SK-N-SH (cell line): ENCODE measurements at regions not wholly inside any gene's neighbourhood (a gene's known extent, or its start where the extent isn't known, plus 50 kb on each side); places are given as distances from the start of the nearest gene placed in this dataset.

ENCODE experiments used
- CTCF ChIA-PET: fragments of 300-600, 350-600 bp; formaldehyde crosslinking; extraction: SDS; loops from one replicate; lab custom pipeline; 2021; lab: Yijun Ruan, JAX
- POLR2A ChIA-PET: fragments of 350-600 bp; sonication (Branson Sonifier 250); formaldehyde crosslinking; extraction: SDS; loops from one replicate; lab custom pipeline; 2020; ENCODE audit warnings: antibody characterized with exemption, inconsistent platforms; lab: Yijun Ruan, JAX
- DNase-seq: peaks from one replicate; pipeline ENCODE4 v3.0.0; 2012
- H2AFZ ChIP-seq: fragments of 200-600 bp; sonication (generic); 2 replicates; pipeline ENCODE4 v1.8.1; 2016; ENCODE audit warnings: antibody characterized with exemption, mild to moderate bottlenecking, low read depth
- H3F3A ChIP-seq: fragments of 200-600 bp; sonication (generic); replicated peaks from 2 replicates; pipeline ENCODE3; 2016; ENCODE audit warnings: antibody characterized with exemption, mild to moderate bottlenecking; ENCODE audit not compliant: insufficient read depth
- H3K27ac ChIP-seq, 2 experiments: fragments of 200-500 bp in 1 of 2; fragments of 200-600 bp in 1 of 2; sonication (Bioruptor generic) in 1 of 2; sonication (generic), shearing (Covaris generic) in 1 of 2; 2 replicates each; pipeline versions ENCODE4 v1.5.1 to v1.6.1; 2014 to 2016; ENCODE audit warnings: low read depth in 2 of 2, inconsistent platforms in 1 of 2, low read length in 1 of 2, mild to moderate bottlenecking in 1 of 2, mixed read lengths in 1 of 2
- H3K27me3 ChIP-seq: fragments of 200-600 bp; sonication (generic), shearing (Covaris generic); 2 replicates; pipeline ENCODE4 v1.6.1; 2016; ENCODE audit warnings: mixed run types; ENCODE audit not compliant: insufficient read depth
- H3K36me3 ChIP-seq, 2 experiments: fragments of 200-500 bp in 1 of 2; fragments of 200-600 bp in 1 of 2; sonication (Bioruptor generic) in 1 of 2; sonication (generic) in 1 of 2; replicated peaks in 1 of 2; 2 replicates each; pipeline versions ENCODE3 to v1.5.1; 2014 to 2016; ENCODE audit warnings: low read length in 1 of 2, mild to moderate bottlenecking in 1 of 2; ENCODE audit not compliant: insufficient read depth in 2 of 2, control insufficient read depth in 1 of 2
- H3K4me1 ChIP-seq, 2 experiments: fragments of 200-500 bp in 1 of 2; fragments of 200-600 bp in 1 of 2; sonication (Bioruptor generic) in 1 of 2; sonication (generic), shearing (Covaris generic) in 1 of 2; 2 replicates each; pipeline versions ENCODE4 v1.5.1 to v1.6.1; 2014 to 2016; ENCODE audit warnings: low read depth in 1 of 2, low read length in 1 of 2, mixed run types in 1 of 2; ENCODE audit not compliant: insufficient read depth in 2 of 2, control insufficient read depth in 1 of 2
- H3K4me2 ChIP-seq: fragments of 200-600 bp; sonication (generic), shearing (Covaris generic); 2 replicates; pipeline ENCODE4 v1.6.1; 2017; ENCODE audit warnings: mixed run types
- H3K4me3 ChIP-seq, 2 experiments: fragments of 200-500 bp in 1 of 2; fragments of 200-600 bp in 1 of 2; sonication (Bioruptor generic) in 1 of 2; sonication (generic), shearing (Covaris generic) in 1 of 2; 2 replicates each; pipeline versions ENCODE4 v1.5.1 to v1.8.1; 2014 to 2016; ENCODE audit warnings: low read depth in 2 of 2, inconsistent platforms in 1 of 2, low read length in 1 of 2, mild to moderate bottlenecking in 1 of 2, mixed read lengths in 1 of 2, moderate library complexity in 1 of 2
- H3K79me2 ChIP-seq: fragments of 200-600 bp; sonication (generic); 2 replicates; pipeline ENCODE4 v1.8.1; 2017; ENCODE audit warnings: mild to moderate bottlenecking; ENCODE audit not compliant: insufficient read depth
- H3K9ac ChIP-seq: fragments of 200-600 bp; sonication (generic); 2 replicates; pipeline ENCODE4 v1.6.1; 2017; ENCODE audit warnings: mixed run types
- H3K9me2 ChIP-seq: fragments of 200-600 bp; sonication (generic); 2 replicates; pipeline ENCODE4 v1.6.1; 2017; ENCODE audit warnings: mixed run types
- H3K9me3 ChIP-seq: fragments of 200-600 bp; sonication (generic); 2 replicates; pipeline ENCODE4 v1.6.1; 2017; ENCODE audit warnings: mixed run types, mild to moderate bottlenecking, moderate library complexity
- H4K20me1 ChIP-seq: fragments of 200-600 bp; sonication (generic); 2 replicates; pipeline ENCODE4 v1.6.1; 2017; ENCODE audit warnings: mild to moderate bottlenecking, mixed run types; ENCODE audit not compliant: insufficient read depth
- CHD2 ChIP-seq: fragments of 150-350 bp; IDR thresholded peaks from 2 replicates; pipeline ENCODE4 v1.6.1; 2018; ENCODE audit warnings: low read length; ENCODE audit not compliant: partially characterized antibody
- CTCF ChIP-seq: fragments of 200-600 bp; sonication (generic); IDR thresholded peaks from 2 replicates; pipeline ENCODE4 v1.6.1; 2017; ENCODE audit warnings: antibody characterized with exemption, mild to moderate bottlenecking, moderate library complexity
- ELF1 ChIP-seq: IDR thresholded peaks from 2 replicates; pipeline ENCODE4 v1.4.0; 2012
- FOSL2 ChIP-seq: IDR thresholded peaks from 2 replicates; pipeline ENCODE4 v1.4.0; 2012; ENCODE audit warnings: low read depth, mild to moderate bottlenecking, moderate library complexity, borderline replicate concordance
- FOXM1 ChIP-seq: IDR thresholded peaks from 2 replicates; pipeline ENCODE4 v1.4.0; 2012; ENCODE audit warnings: low read depth, mild to moderate bottlenecking
- GABPA ChIP-seq: IDR thresholded peaks from 2 replicates; pipeline ENCODE4 v1.4.0; 2012; ENCODE audit warnings: low read depth, mild to moderate bottlenecking
- GATA2 ChIP-seq: sonication (generic); formaldehyde crosslinking; IDR thresholded peaks from 2 replicates; pipeline ENCODE4 v1.5.0; 2020; ENCODE audit warnings: mild to moderate bottlenecking, missing genetic modification reagents
- IRF3 ChIP-seq: fragments of 150-350 bp; IDR thresholded peaks from 2 replicates; pipeline ENCODE4 v1.6.1; 2016; ENCODE audit warnings: mild to moderate bottlenecking, low read depth, low read length
- JUND ChIP-seq: IDR thresholded peaks from 2 replicates; pipeline ENCODE4 v1.4.0; 2012
- MAX ChIP-seq: IDR thresholded peaks from 2 replicates; pipeline ENCODE4 v1.4.0; 2012; ENCODE audit warnings: low read depth
- MEF2A ChIP-seq: IDR thresholded peaks from 2 replicates; pipeline ENCODE4 v1.4.0; 2012; ENCODE audit warnings: low read depth, borderline replicate concordance
- POLR2AphosphoS5 ChIP-seq: IDR thresholded peaks from 2 replicates; pipeline ENCODE4 v1.6.1; 2012; ENCODE audit warnings: low read depth, low read length
- RAD21 ChIP-seq: IDR thresholded peaks from 2 replicates; pipeline ENCODE4 v1.6.1; 2012; ENCODE audit warnings: mild to moderate bottlenecking, low read length
- REST ChIP-seq: IDR thresholded peaks from 2 replicates; pipeline ENCODE4 v1.6.1; 2012; ENCODE audit warnings: mild to moderate bottlenecking, low read depth, low read length, moderate library complexity
- RFX5 ChIP-seq: IDR thresholded peaks from 2 replicates; pipeline ENCODE4 v1.6.1; 2012; ENCODE audit warnings: mild to moderate bottlenecking, improper control_type of control experiment, low read length
- TAF1 ChIP-seq: IDR thresholded peaks from 2 replicates; pipeline ENCODE4 v1.6.1; 2012; ENCODE audit warnings: low read depth, mild to moderate bottlenecking, low read length, moderate library complexity, borderline replicate concordance
- TCF12 ChIP-seq: IDR thresholded peaks from 2 replicates; pipeline ENCODE4 v1.4.0; 2012
- TEAD4 ChIP-seq: IDR thresholded peaks from 2 replicates; pipeline ENCODE4 v1.4.0; 2012; ENCODE audit warnings: mild to moderate bottlenecking, borderline replicate concordance; ENCODE audit not compliant: insufficient read depth
- YY1 ChIP-seq: IDR thresholded peaks from 2 replicates; pipeline ENCODE4 v1.4.0; 2012; ENCODE audit warnings: low read depth, mild to moderate bottlenecking
- ZBTB33 ChIP-seq: IDR thresholded peaks from 2 replicates; pipeline ENCODE4 v1.4.0; 2012; ENCODE audit warnings: low read depth, borderline replicate concordance
- WGBS: methylation state at CpG from one replicate; pipeline ENCODE4 v1.1.6; 2017; ENCODE audit warnings: low lambda C conversion rate; 5-methylcytosine and 5-hydroxymethylcytosine counted together

GRCh38 chr2:60648191-60648590, 94.7 kb upstream of the BCL11A start:
- Histone ChIP-seq H3K36me3 (no peaks in the 10 kb centered on the region), H3K9me2 (no peaks in the 10 kb centered on the region), H4K20me1 (no peaks in the 10 kb centered on the region), H3K27me3 (no peaks in the 10 kb centered on the region), H3K4me3 (no peak overlapping the region), H3K9ac (no peak overlapping the region), H3K4me1 (peaks cover 0 to 2% of the 10 kb centered on the region in 2 experiments; a peak in 2 of 4 replicates), H3K79me2 (no peaks in the 10 kb centered on the region), H3F3A (no peaks in the 10 kb centered on the region), H3K27ac (no peak overlapping the region), H2AFZ (no peak overlapping the region), H3K4me2 (no peak overlapping the region), H3K9me3 (no peaks in the 10 kb centered on the region)
- TF ChIP-seq CHD2 (no peak), FOSL2 (no peak), POLR2AphosphoS5 (no peak), JUND (no peak), RFX5 (no peak), ELF1 (no peak), TAF1 (no peak), CTCF (no peak), TEAD4 (no peak), FOXM1 (no peak), TCF12 (no peak)
- 35% methylated on average over 5 of the region's 5 CpGs for WGBS
- DNase-seq: no peak
- ChIA-PET CTCF (interaction anchor here (1.4 to 2.1 kb wide), 4 partner anchors 11 to 67 kb away, joined by 4 to 12 read pairs (median 6); no protein-coding TSS in a partner anchor), POLR2A (no interaction called here)

GRCh38 chr2:60649721-60650120, 96.3 kb upstream of the BCL11A start:
- no peak for DNase-seq
- H3K27ac ChIP-seq: no peak overlapping the region
- no peaks in the 10 kb centered on the region for H3K36me3 ChIP-seq
- H2AFZ ChIP-seq: no peak overlapping the region
- no peak overlapping the region for H3K4me3 ChIP-seq
- H3K27me3 ChIP-seq: no peaks in the 10 kb centered on the region
- H3K4me2 ChIP-seq: no peak overlapping the region
- no peaks in the 10 kb centered on the region for H3F3A ChIP-seq
- ChIA-PET CTCF (interaction anchor here (1.1 to 1.8 kb wide), 3 partner anchors 9 to 25 kb away, joined by 4 to 9 read pairs (median 5); no protein-coding TSS in a partner anchor), POLR2A (no interaction called here)
- no peaks in the 10 kb centered on the region for H3K9me3 ChIP-seq
- H3K9ac ChIP-seq: no peak overlapping the region
- no peaks in the 10 kb centered on the region for H3K4me1 ChIP-seq
- no peaks in the 10 kb centered on the region for H3K9me2 ChIP-seq
- H4K20me1 ChIP-seq: no peaks in the 10 kb centered on the region
- no peaks in the 10 kb centered on the region for H3K79me2 ChIP-seq
- TF ChIP-seq YY1: no peak
- TF ChIP-seq IRF3: no peak
- TF ChIP-seq ZBTB33: no peak
- no peak for TF ChIP-seq MEF2A
- no peak for TF ChIP-seq REST
- TF ChIP-seq MAX: no peak
- TF ChIP-seq TEAD4: no peak
- no peak for TF ChIP-seq RAD21
- TF ChIP-seq GABPA: no peak
- no peak for TF ChIP-seq POLR2AphosphoS5
- no peak for TF ChIP-seq GATA2
